Brain microvascular endothelial cell (primary cell): ENCODE measurements at regions not wholly inside any gene's neighbourhood (a gene's known extent, or its start where the extent isn't known, plus 50 kb on each side); places are given as distances from the start of the nearest gene placed in this dataset.

ENCODE experiments used
- DNase-seq: peaks from one replicate; pipeline ENCODE4 v3.0.0-alpha.2; 2020
- H3K27ac ChIP-seq: fragments of 250-450 bp; sonication (Bioruptor Pico); 2 replicates; pipeline ENCODE4 v1.5.1; 2020; ENCODE audit warnings: mild to moderate bottlenecking, moderate library complexity
- H3K27me3 ChIP-seq: fragments of 250-450 bp; sonication (Bioruptor Pico); replicated peaks from 2 replicates; pipeline ENCODE4 v1.5.1; 2020; ENCODE audit warnings: mild to moderate bottlenecking
- H3K36me3 ChIP-seq: fragments of 250-450 bp; sonication (Bioruptor Pico); replicated peaks from 2 replicates; pipeline ENCODE4 v1.5.1; 2020; ENCODE audit warnings: mild to moderate bottlenecking
- H3K4me3 ChIP-seq: 2 replicates; pipeline ENCODE4 v1.5.1; 2011; ENCODE audit warnings: low read depth, mild to moderate bottlenecking, control low read depth, low read length, moderate library complexity
- CTCF ChIP-seq: IDR thresholded peaks from 2 replicates; pipeline ENCODE4 v1.5.1; 2011; ENCODE audit warnings: low read depth, mild to moderate bottlenecking, moderate library complexity, low read length, control low read depth, inconsistent platforms; ENCODE audit errors: missing control alignments
- in situ Hi-C: cut with HindIII; loops from 2 replicates; pipeline ENCODE4 v1.10.0; 2017; ENCODE audit warnings: low sequenced_read_pairs, low pct_ligation_motif_present

GRCh38 chr6:165991341-165991740, 176.3 kb downstream of the TBXT start:
- DNase-seq, result no peak
- H3K36me3 ChIP-seq, result no peaks in the 10 kb centered on the region
- no peak overlapping the region for H3K27ac ChIP-seq
- TF ChIP-seq CTCF, result no peak
- peaks cover 21% of the 10 kb centered on the region for H3K27me3 ChIP-seq
- in situ Hi-C loops, result no loop called here
- no peak overlapping the region for H3K4me3 ChIP-seq

- no peak for TF ChIP-seq CTCF
- Histone ChIP-seq H3K27ac (no peak overlapping the region), H3K4me3 (no peak overlapping the region), H3K27me3 (peaks cover 22% of the 10 kb centered on the region), H3K36me3 (no peaks in the 10 kb centered on the region)
- no peak for DNase-seq
- in situ Hi-C loops, result no loop called here
Observed at GRCh38 chr6:165990216-165990615, 177.4 kb downstream of the TBXT start.

GRCh38 chr6:165988757-165989456, 178.7 kb downstream of the TBXT start:
- H3K4me3 ChIP-seq, result peak overlapping the region; percentile 65
- H3K27ac ChIP-seq, result peak overlapping the region; percentile 34
- H3K36me3 ChIP-seq, result no peaks in the 10 kb centered on the region
- no peak for TF ChIP-seq CTCF
- no peak for DNase-seq
- in situ Hi-C loops, result no loop called here
- H3K27me3 ChIP-seq, result peaks cover 22% of the 10 kb centered on the region

- peak overlapping the region; percentile 34 for H3K27ac ChIP-seq
- H3K27me3 ChIP-seq, result peaks cover 22% of the 10 kb centered on the region
- in situ Hi-C loops, result no loop called here
Observed at GRCh38 chr6:165988302-165988756, 179.3 kb downstream of the TBXT start.

GRCh38 chr6:165987483-165988301, 180.0 kb downstream of the TBXT start:
- H3K4me3 ChIP-seq, result peak overlapping the region; percentile 65
- H3K27ac ChIP-seq, result peak overlapping the region; percentile 14
- H3K36me3 ChIP-seq, result no peaks in the 10 kb centered on the region
- in situ Hi-C loops, result no loop called here
- TF ChIP-seq CTCF, result peak; percentile 20
- H3K27me3 ChIP-seq, result peaks cover 22% of the 10 kb centered on the region
- DNase-seq, result peak; percentile 92

More at GRCh38 chr6:165988302-165988756, 179.3 kb downstream of the TBXT start:
- peak; percentile 10 for TF ChIP-seq CTCF
- no peaks in the 10 kb centered on the region for H3K36me3 ChIP-seq
- no peak for DNase-seq
- peak overlapping the region; percentile 65 for H3K4me3 ChIP-seq
